ENCODE measurements at regions not wholly inside any gene's neighbourhood (a gene's known extent, or its start where the extent isn't known, plus 50 kb on each side); places are given as distances from the start of the nearest gene placed in this dataset.

- WGBS (ENCODE audit: insufficient coverage, low coverage, missing lambda C conversion rate): 6% methylated on average over 4 of the region's 4 CpGs
- H3K4me2 ChIP-seq (ENCODE audit: insufficient read depth, low read length): no peak overlapping the region
- no peak overlapping the region for H3K9ac ChIP-seq (ENCODE audit: insufficient read depth in 1 of 2, low read depth in 2 of 2, low read length in 2 of 2)
- no peak for ATAC-seq
- H3K27me3 ChIP-seq (ENCODE audit: control insufficient read depth in 2 of 2, insufficient read depth in 2 of 2, low read length in 2 of 2): no peaks in the 10 kb centered on the region; a peak in 1 of 5 replicates
- H3K79me2 ChIP-seq (ENCODE audit: control insufficient read depth, insufficient read depth, low read length): no peaks in the 10 kb centered on the region
- no peak for FAIRE-seq
- no peaks in the 10 kb centered on the region for H3K9me3 ChIP-seq (replicated peaks; ENCODE audit: control insufficient read depth, insufficient read depth, low read depth, low read length)
- H3K27ac ChIP-seq (ENCODE audit: extremely low read depth, low read depth, low read length): no peak overlapping the region
- BruUV-seq (replicated peaks): no TSS peak
- H3K4me1 ChIP-seq (replicated peaks in 1 of 2; ENCODE audit: control insufficient read depth in 2 of 2, insufficient read depth in 2 of 2, low read length in 2 of 2): no peaks in the 10 kb centered on the region
- CTCF ChIA-PET (ENCODE audit: low intra/inter-chr PET ratio): no interaction called here
- no peak overlapping the region for H3K4me3 ChIP-seq
- no peaks in the 10 kb centered on the region for H4K20me1 ChIP-seq (replicated peaks; ENCODE audit: control insufficient read depth, insufficient read depth, low read length)
- no peak overlapping the region for H2AFZ ChIP-seq (ENCODE audit: low read depth, low read length)
- intact Hi-C loops (cut with micrococcal nuclease) (no loop called here), in situ Hi-C loops (cut with MboI) (no loop called here)
- no peak for DNase-seq (ENCODE audit: extremely low read depth in 1 of 4, low spot score in 3 of 4)
- POLR2A ChIA-PET: no interaction called here
- H3K36me3 ChIP-seq (ENCODE audit: control insufficient read depth, insufficient read depth, low read length): no peaks in the 10 kb centered on the region
- no peaks in the 10 kb centered on the region for H3K9me1 ChIP-seq (ENCODE audit: control insufficient read depth, insufficient read depth, low read length)
- TF ChIP-seq PHB (CRISPR knock-in tag; IDR thresholded peaks at IDR 0.05) (no peak), ZNF592 (IDR thresholded peaks at IDR 0.05) (no peak), TFAP4 (CRISPR knock-in tag; IDR thresholded peaks at IDR 0.05; ENCODE audit: borderline replicate concordance) (no peak), TAL1 (IDR thresholded peaks at IDR 0.05) (no peak), PML (IDR thresholded peaks at IDR 0.05; ENCODE audit: low read length) (no peak), ZNF280B (CRISPR knock-in tag; IDR thresholded peaks at IDR 0.05) (no peak), CHD1 (IDR thresholded peaks at IDR 0.05; ENCODE audit: low read length) (no peak), GTF2B (IDR thresholded peaks at IDR 0.05; ENCODE audit: extremely low read depth, insufficient read length) (no peak), SNIP1 (IDR thresholded peaks at IDR 0.05; ENCODE audit: low read depth) (no peak), TBP (optimal IDR thresholded peaks at IDR 0.05; ENCODE audit: low read depth, low read length) (no peak), GABPB1 (CRISPR knock-in tag; IDR thresholded peaks at IDR 0.05) (no peak), SRSF7 (optimal IDR thresholded peaks at IDR 0.05; ENCODE audit: low read depth, low read length) (no peak), ZNF699 (CRISPR knock-in tag; IDR thresholded peaks at IDR 0.05; ENCODE audit: insufficient replicate concordance) (no peak), ZFP30 (CRISPR knock-in tag; IDR thresholded peaks at IDR 0.05; ENCODE audit: borderline replicate concordance) (no peak)
These were observed 63.2 kb upstream of the TMX1 start for GRCh38 chr14:51176839-51177238.

Measured in K562 (cell line).